ENCODE measurements at regions not wholly inside any gene's neighbourhood (a gene's known extent, or its start where the extent isn't known, plus 50 kb on each side); places are given as distances from the start of the nearest gene placed in this dataset.

DNA sequence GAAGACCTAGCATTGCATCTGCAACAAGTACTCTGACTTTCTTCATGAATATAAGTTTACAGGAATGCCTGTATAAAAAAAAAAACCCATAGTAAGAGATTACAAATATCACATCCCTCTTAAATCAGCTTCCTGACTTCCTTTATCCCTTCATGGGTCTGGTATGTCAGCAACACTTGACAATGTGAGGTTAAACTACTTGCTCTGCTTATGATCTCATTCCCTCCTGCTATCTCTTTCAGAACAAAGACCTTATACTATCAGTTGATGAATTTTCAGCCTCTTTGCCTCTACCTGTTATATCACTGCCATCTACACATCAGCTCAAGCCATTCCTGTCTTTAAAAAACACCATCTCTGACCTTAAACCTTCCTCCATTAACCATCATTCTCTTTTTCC, 130.9 kb upstream of the SAMSN1 start:
- H3K27me3 ChIP-seq (ENCODE audit: insufficient read depth, low read length, poor library complexity), result no peaks in the 10 kb centered on the region
- TF ChIP-seq EZH2 (IDR thresholded peaks at IDR 0.05; ENCODE audit: borderline replicate concordance, low read depth, low read length, severe bottlenecking), result no peak
- TF ChIP-seq, protein P1, sequence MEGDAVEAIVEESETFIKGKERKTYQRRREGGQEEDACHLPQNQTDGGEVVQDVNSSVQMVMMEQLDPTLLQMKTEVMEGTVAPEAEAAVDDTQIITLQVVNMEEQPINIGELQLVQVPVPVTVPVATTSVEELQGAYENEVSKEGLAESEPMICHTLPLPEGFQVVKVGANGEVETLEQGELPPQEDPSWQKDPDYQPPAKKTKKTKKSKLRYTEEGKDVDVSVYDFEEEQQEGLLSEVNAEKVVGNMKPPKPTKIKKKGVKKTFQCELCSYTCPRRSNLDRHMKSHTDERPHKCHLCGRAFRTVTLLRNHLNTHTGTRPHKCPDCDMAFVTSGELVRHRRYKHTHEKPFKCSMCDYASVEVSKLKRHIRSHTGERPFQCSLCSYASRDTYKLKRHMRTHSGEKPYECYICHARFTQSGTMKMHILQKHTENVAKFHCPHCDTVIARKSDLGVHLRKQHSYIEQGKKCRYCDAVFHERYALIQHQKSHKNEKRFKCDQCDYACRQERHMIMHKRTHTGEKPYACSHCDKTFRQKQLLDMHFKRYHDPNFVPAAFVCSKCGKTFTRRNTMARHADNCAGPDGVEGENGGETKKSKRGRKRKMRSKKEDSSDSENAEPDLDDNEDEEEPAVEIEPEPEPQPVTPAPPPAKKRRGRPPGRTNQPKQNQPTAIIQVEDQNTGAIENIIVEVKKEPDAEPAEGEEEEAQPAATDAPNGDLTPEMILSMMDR (IDR thresholded peaks at IDR 0.05; ENCODE audit: borderline replicate concordance, extremely low read depth, low read length, poor library complexity, severe bottlenecking), result no peak
- no peaks in the 10 kb centered on the region for H4K20me1 ChIP-seq (ENCODE audit: insufficient read depth, low read length)
- H3K9ac ChIP-seq (ENCODE audit: low read depth, low read length), result peak overlapping the region; percentile 67
- H3K36me3 ChIP-seq (ENCODE audit: insufficient read depth, low read length), result no peaks in the 10 kb centered on the region
- DNase-seq, result no peak
- peaks cover 69% of the 10 kb centered on the region for H3K4me1 ChIP-seq (ENCODE audit: insufficient read depth, low read length)
- H3K79me2 ChIP-seq (ENCODE audit: insufficient read depth, low read length), result no peaks in the 10 kb centered on the region
- ATAC-seq (ENCODE audit: insufficient read depth, low read depth), result no peak
- peak overlapping the region; percentile 96 for H3K27ac ChIP-seq (ENCODE audit: low read length)
- peak overlapping the region; percentile 57 for H3K4me2 ChIP-seq (ENCODE audit: insufficient read depth, low read length)
- peak overlapping the region; percentile 74 for H2AFZ ChIP-seq (ENCODE audit: low read depth, low read length)
- H3K4me3 ChIP-seq (ENCODE audit: low read depth in 1 of 2, low read length in 2 of 2), result peak overlapping the region in 1 of 2 experiments; percentile 43; a peak in 2 of 4 replicates
- H3K9me3 ChIP-seq (ENCODE audit: insufficient read depth, low read length, severe bottlenecking), result no peaks in the 10 kb centered on the region

GRCh38 chr21:14675774-14676530, 129.8 kb upstream of the SAMSN1 start:
- peak overlapping the region; percentile 67 for H3K9ac ChIP-seq (ENCODE audit: low read depth, low read length)
- ATAC-seq (ENCODE audit: insufficient read depth, low read depth), result peak; percentile 92

GRCh38 chr21:14673649-14674048, 127.5 kb upstream of the SAMSN1 start:
- Histone ChIP-seq H3K36me3 (ENCODE audit: insufficient read depth, low read length) (no peaks in the 10 kb centered on the region), H3K4me2 (ENCODE audit: insufficient read depth, low read length) (no peak overlapping the region), H3K4me1 (ENCODE audit: insufficient read depth, low read length) (peaks cover 60% of the 10 kb centered on the region), H3K9ac (ENCODE audit: low read depth, low read length) (no peak overlapping the region), H3K27me3 (ENCODE audit: insufficient read depth, low read length, poor library complexity) (no peaks in the 10 kb centered on the region), H3K79me2 (ENCODE audit: insufficient read depth, low read length) (no peaks in the 10 kb centered on the region), H2AFZ (ENCODE audit: low read depth, low read length) (peak overlapping the region; percentile 24; the same call in 1 of the 2 replicates), H3K9me3 (ENCODE audit: insufficient read depth, low read length, severe bottlenecking) (no peaks in the 10 kb centered on the region), H4K20me1 (ENCODE audit: insufficient read depth, low read length) (no peaks in the 10 kb centered on the region), H3K4me3 (ENCODE audit: low read depth in 1 of 2, low read length in 2 of 2) (no peak overlapping the region), H3K27ac (ENCODE audit: low read length) (peak overlapping the region; percentile 30; the same call in 1 of the 2 replicates)
- ATAC-seq (ENCODE audit: insufficient read depth, low read depth) (no peak), DNase-seq (no peak)
- no peak for TF ChIP-seq EZH2 (IDR thresholded peaks at IDR 0.05; ENCODE audit: borderline replicate concordance, low read depth, low read length, severe bottlenecking)
- TF ChIP-seq, protein P1 (IDR thresholded peaks at IDR 0.05; ENCODE audit: borderline replicate concordance, extremely low read depth, low read length, poor library complexity, severe bottlenecking), result no peak

More at GRCh38 chr21:14675774-14676530, 129.8 kb upstream of the SAMSN1 start:
- Histone ChIP-seq H3K36me3 (ENCODE audit: insufficient read depth, low read length) (no peaks in the 10 kb centered on the region), H4K20me1 (ENCODE audit: insufficient read depth, low read length) (no peaks in the 10 kb centered on the region), H3K79me2 (ENCODE audit: insufficient read depth, low read length) (no peaks in the 10 kb centered on the region), H2AFZ (ENCODE audit: low read depth, low read length) (peak overlapping the region; percentile 74), H3K4me3 (ENCODE audit: low read depth in 1 of 2, low read length in 2 of 2) (peak overlapping the region in 1 of 2 experiments; percentile 43; a peak in 3 of 4 replicates), H3K27me3 (ENCODE audit: insufficient read depth, low read length, poor library complexity) (no peaks in the 10 kb centered on the region), H3K9me3 (ENCODE audit: insufficient read depth, low read length, severe bottlenecking) (no peaks in the 10 kb centered on the region), H3K27ac (ENCODE audit: low read length) (peak overlapping the region; percentile 96), H3K4me2 (ENCODE audit: insufficient read depth, low read length) (peak overlapping the region; percentile 57), H3K4me1 (ENCODE audit: insufficient read depth, low read length) (peaks cover 60% of the 10 kb centered on the region)
- DNase-seq, result peak; percentile 68
- TF ChIP-seq, protein P1 (IDR thresholded peaks at IDR 0.05; ENCODE audit: borderline replicate concordance, extremely low read depth, low read length, poor library complexity, severe bottlenecking), result no peak
- no peak for TF ChIP-seq EZH2 (IDR thresholded peaks at IDR 0.05; ENCODE audit: borderline replicate concordance, low read depth, low read length, severe bottlenecking)
